Erythroblast (primary cell): ENCODE measurements at regions not wholly inside any gene's neighbourhood (a gene's known extent, or its start where the extent isn't known, plus 50 kb on each side); places are given as distances from the start of the nearest gene placed in this dataset.
"Not testable (repeated sequence)": the region's sequence is repeated elsewhere in the genome, so short reads cannot be mapped to it uniquely, and the experiment has no call there.

Source experiments
- GATA1 ChIP-seq: IDR thresholded peaks from 2 replicates; pipeline ENCODE4 v1.6.1; 2011; ENCODE audit warnings: low read depth, mild to moderate bottlenecking, control low read depth, low read length, moderate library complexity
- POLR2A ChIP-seq: IDR thresholded peaks from 2 replicates; pipeline ENCODE4 v1.6.1; 2011; ENCODE audit warnings: mild to moderate bottlenecking, low read length

DNA sequence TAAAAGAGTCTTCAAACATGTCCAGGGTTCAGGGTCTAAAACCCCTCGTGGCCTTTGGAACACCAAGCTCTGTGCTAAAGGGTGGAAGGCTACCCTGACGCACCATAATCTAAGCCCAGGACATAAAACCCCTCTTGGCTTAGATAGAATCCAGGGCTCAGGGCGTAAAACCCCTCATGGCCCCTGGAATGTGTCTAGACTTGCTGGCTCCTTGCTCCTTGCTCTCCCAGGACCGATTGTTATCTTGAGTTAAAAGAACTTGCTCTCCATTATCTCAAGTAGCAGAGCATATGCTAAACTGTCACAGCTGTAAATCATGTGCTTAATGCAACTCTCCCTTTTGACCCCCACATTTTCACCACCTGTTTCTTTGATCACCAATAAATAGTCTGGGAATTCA lies 758.1 kb upstream of the SLC8A1 start:
- not testable (repeated sequence) for TF ChIP-seq POLR2A, GATA1
